Left lung (tissue), 4 donors: ENCODE measurements at regions not wholly inside any gene's neighbourhood (a gene's known extent, or its start where the extent isn't known, plus 50 kb on each side); places are given as distances from the start of the nearest gene placed in this dataset.

Source experiments
- ATAC-seq: fragments of 200-7000 bp; cut with Tn5 transposase; one replicate; pipeline ENCODE4 v1.9.1; 2020; ENCODE audit warnings: moderate library complexity
- DNase-seq, 4 donors: peaks; one replicate each; pipeline ENCODE4 v3.0.0-alpha.2; 2013 to 2020
- H3K27ac ChIP-seq, 2 donors: fragments of 200-600 bp; sonication (generic) in 1 of 2; one replicate each; pipeline versions ENCODE4 v1.5.0 to v1.8.0; 2020 to 2021
- H3K27me3 ChIP-seq, 2 donors: fragments of 200-600 bp; sonication (generic) in 1 of 2; one replicate each; pipeline versions ENCODE4 v1.5.0 to v1.8.0; 2020 to 2021
- H3K36me3 ChIP-seq, 2 donors: fragments of 200-600 bp; sonication (generic) in 1 of 2; one replicate each; pipeline versions ENCODE4 v1.5.0 to v1.8.0; 2020 to 2021
- H3K4me1 ChIP-seq, 2 donors: fragments of 200-600 bp; one replicate each; pipeline ENCODE4 v1.8.0; 2021
- H3K4me3 ChIP-seq, 2 donors: fragments of 200-600 bp; sonication (generic) in 1 of 2; one replicate each; pipeline versions ENCODE4 v1.5.0 to v1.8.0; 2020 to 2021; ENCODE audit warnings: mild to moderate bottlenecking in 1 of 2
- H3K9me3 ChIP-seq, 2 donors: fragments of 200-600 bp; sonication (generic) in 1 of 2; one replicate each; pipeline versions ENCODE4 v1.5.0 to v1.8.0; 2020 to 2021
- CTCF ChIP-seq, 2 donors: fragments of 200-600 bp; sonication (generic) in 1 of 2; IDR thresholded peaks; one replicate each; pipeline versions ENCODE4 v1.5.0 to v1.8.0; 2021; ENCODE audit warnings: antibody characterized with exemption in 2 of 2
- intact Hi-C, 2 donors: fragments of 100-400 bp; cut with DNase I; formaldehyde crosslinking; loops; one replicate each; pipeline versions ENCODE4 v1.11.2 to v1.14.2; 2022
- donor health status: DM: no; HTN: yes; CAD: no.
- donor health status: DM: no; HTN: no; CAD: no.

DNA sequence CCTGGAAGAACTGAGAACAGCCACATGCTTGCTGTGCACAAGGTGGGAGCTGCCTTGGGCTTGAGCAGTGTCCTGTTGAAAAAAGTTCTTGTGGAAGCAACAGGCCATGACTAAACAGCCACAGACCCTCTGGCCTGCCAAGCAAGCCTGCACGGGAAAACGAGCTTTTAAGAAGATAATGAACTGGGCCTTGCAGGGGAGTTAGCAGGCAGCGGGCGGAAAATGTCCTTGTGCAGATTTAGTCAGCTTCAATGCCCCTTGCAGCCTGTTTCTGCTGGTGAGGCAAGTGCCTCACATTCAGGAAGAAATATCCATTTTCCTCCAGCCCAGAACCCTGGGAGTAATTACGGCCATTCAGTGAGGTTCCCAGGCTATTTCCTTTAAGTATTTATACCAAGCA, 126.2 kb upstream of the KLHL25 start:
- TF ChIP-seq CTCF (IDR thresholded peaks at IDR 0.05) = no peak
- no peak for DNase-seq

DNA sequence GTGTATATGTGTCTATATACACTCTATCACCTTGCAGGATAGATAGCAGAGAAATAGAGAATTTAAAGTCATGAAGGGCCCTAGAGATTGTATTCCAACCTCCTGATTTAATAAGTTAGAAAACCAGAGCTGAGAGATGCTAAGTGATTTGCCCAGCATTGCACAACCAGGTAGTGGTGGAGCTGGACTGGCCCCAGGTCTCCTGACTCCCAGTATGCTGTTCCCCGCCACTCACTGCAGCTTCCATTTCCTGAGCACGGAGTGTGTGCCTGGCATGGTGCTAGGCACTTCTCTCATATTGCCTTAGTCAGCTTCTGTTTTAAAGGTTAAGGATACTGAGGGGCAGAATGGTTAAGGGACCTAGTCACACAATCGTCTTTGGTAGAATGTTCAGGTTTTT, 129.4 kb upstream of the KLHL25 start:
- TF ChIP-seq CTCF (IDR thresholded peaks at IDR 0.05) = no peak
- Histone ChIP-seq H3K36me3 (no peaks in the 10 kb centered on the region), H3K9me3 (no peaks in the 10 kb centered on the region), H3K4me3 (no peak overlapping the region), H3K27me3 (no peaks in the 10 kb centered on the region), H3K27ac (no peak overlapping the region), H3K4me1 (no peaks in the 10 kb centered on the region)
- ATAC-seq (peak; percentile 68), DNase-seq (no peak)
- intact Hi-C loops = no loop called here

More for the DNA sequence above, 126.2 kb upstream of the KLHL25 start:
- Histone ChIP-seq H3K36me3 (no peaks in the 10 kb centered on the region), H3K27me3 (peaks cover 0 to 4% of the 10 kb centered on the region in 2 donors), H3K4me1 (no peaks in the 10 kb centered on the region), H3K9me3 (no peaks in the 10 kb centered on the region), H3K4me3 (no peak overlapping the region), H3K27ac (no peak overlapping the region)
- no peak for ATAC-seq
- intact Hi-C loops = no loop called here

DNA sequence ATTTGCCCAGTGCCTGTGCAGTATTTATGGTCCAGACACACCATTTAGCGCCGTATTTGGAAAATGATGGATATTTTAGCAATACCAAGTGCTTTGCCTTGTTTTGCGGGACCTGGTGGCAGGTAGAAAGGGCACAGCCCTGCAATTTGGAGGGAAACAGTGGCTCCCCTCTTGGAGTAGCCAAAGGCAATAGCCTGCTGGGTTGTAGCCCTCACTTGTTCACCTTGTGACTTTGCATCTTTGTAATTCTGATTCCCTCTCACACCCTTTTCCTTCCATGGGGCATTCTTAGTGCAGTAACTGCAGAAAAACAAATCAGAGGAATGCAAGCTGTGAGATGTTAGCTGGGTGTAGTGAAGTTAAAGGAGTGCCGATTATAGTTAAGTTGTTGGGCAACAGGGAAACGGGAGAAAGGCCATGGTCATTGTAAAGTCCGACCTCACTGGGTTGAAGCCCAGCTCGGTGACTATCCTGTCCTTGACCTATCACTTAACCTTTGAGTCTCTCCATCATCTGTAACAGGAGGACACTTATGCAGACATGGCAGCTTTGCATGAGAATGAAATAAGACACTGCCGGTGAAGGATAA, 131.0 kb upstream of the KLHL25 start:
- Histone ChIP-seq H3K4me1 (no peaks in the 10 kb centered on the region), H3K27ac (no peak overlapping the region), H3K27me3 (no peaks in the 10 kb centered on the region), H3K4me3 (no peak overlapping the region), H3K9me3 (no peaks in the 10 kb centered on the region), H3K36me3 (no peaks in the 10 kb centered on the region)
- ATAC-seq (no peak), DNase-seq (no peak)
- no peak for TF ChIP-seq CTCF (IDR thresholded peaks at IDR 0.05)
- intact Hi-C loops = no loop called here

DNA sequence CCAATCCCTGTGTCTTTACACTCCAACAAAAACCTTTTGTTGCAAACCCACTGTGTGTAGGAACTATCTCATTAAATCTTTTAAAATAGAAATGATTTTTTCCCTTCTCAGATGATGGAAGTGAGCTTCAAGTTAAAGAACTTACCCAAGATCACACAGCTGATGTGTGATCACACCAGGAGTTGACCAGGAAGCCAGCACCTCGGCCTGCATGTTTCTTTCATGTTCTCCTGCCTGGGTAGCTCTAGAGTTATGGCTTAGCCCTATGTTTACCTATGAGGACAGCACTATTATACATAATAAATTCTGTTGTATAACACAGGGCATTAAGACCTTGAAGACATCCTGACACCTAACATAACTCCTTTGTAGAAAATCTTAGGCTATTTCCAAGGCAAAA, 132.1 kb upstream of the KLHL25 start:
- no peak for TF ChIP-seq CTCF (IDR thresholded peaks at IDR 0.05)
- no peaks in the 10 kb centered on the region for H3K27me3 ChIP-seq
- intact Hi-C loops = no loop called here

DNA sequence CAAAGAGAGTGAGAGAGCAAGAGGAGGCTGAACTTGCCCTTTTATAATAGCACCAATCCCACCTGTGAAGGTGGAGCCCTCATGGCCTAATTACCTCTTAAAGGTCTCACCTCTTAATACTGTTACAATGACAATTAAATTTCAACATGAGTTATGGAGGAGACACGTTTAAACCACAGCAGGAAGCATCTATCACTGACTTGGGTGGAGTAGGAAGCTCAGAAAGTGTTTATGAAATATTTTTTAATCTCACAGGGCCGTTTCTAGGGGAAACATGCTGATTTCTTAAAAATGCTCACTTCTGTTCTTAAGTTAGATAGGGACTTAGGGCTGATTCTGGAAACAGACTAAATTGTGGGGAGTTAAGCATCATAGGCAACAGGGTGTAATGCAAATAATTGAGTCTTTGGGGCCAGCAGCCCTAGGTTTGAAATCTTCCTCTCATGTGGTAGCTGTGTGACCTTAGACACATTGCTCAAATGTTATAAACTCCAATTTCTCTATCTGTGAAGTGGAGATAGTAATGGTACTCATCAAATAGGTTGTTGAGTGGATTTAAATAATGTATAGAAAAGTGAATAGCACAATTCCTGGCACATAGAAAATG, 133.3 kb upstream of the KLHL25 start:
- no peaks in the 10 kb centered on the region for H3K27me3 ChIP-seq
- TF ChIP-seq CTCF (IDR thresholded peaks at IDR 0.05) = no peak
- H3K4me1 ChIP-seq = no peaks in the 10 kb centered on the region
- DNase-seq (no peak), ATAC-seq (no peak)
- H3K9me3 ChIP-seq = no peaks in the 10 kb centered on the region
- intact Hi-C loops = no loop called here
- no peak overlapping the region for H3K27ac ChIP-seq
- no peaks in the 10 kb centered on the region for H3K36me3 ChIP-seq
- H3K4me3 ChIP-seq = no peak overlapping the region

More for the DNA sequence above, 132.1 kb upstream of the KLHL25 start:
- ATAC-seq (no peak), DNase-seq (no peak)
- Histone ChIP-seq H3K27ac (no peak overlapping the region), H3K4me1 (no peaks in the 10 kb centered on the region), H3K36me3 (no peaks in the 10 kb centered on the region), H3K4me3 (no peak overlapping the region), H3K9me3 (no peaks in the 10 kb centered on the region)
